GM23338 (cell line): ENCODE measurements at regions not wholly inside any gene's neighbourhood (a gene's known extent, or its start where the extent isn't known, plus 50 kb on each side); places are given as distances from the start of the nearest gene placed in this dataset.

Source experiments
- ATAC-seq: fragments of 200-7000 bp; cut with Tn5 transposase; 3 replicates; pipeline ENCODE4 v1.9.1; 2020
- DNase-seq: peaks from one replicate; pipeline ENCODE4 v3.0.0-alpha.2; 2015; ENCODE audit warnings: low spot score
- H2AFZ ChIP-seq: fragments of 200-600 bp; sonication (generic); 2 replicates; pipeline ENCODE4 v1.8.0; 2016; ENCODE audit warnings: antibody characterized with exemption, mild to moderate bottlenecking, moderate library complexity
- H3F3A ChIP-seq: fragments of 200-600 bp; sonication (generic); replicated peaks from 2 replicates; pipeline ENCODE4 v1.8.0; 2017; ENCODE audit warnings: antibody characterized with exemption, mixed run types, low read depth
- H3K27ac ChIP-seq: fragments of 200-600 bp; sonication (generic); 2 replicates; pipeline ENCODE4 v1.6.1; 2016; ENCODE audit warnings: low read depth
- H3K27me3 ChIP-seq: fragments of 200-600 bp; sonication (generic); 2 replicates; pipeline ENCODE4 v1.8.0; 2016; ENCODE audit warnings: mild to moderate bottlenecking, mixed run types, moderate library complexity; ENCODE audit not compliant: insufficient read depth
- H3K36me3 ChIP-seq: fragments of 200-600 bp; sonication (generic); 2 replicates; pipeline ENCODE4 v1.8.0; 2016; ENCODE audit warnings: mild to moderate bottlenecking; ENCODE audit not compliant: insufficient read depth
- H3K4me1 ChIP-seq: fragments of 200-600 bp; sonication (generic); 2 replicates; pipeline ENCODE4 v1.8.0; 2016; ENCODE audit warnings: mild to moderate bottlenecking, moderate library complexity; ENCODE audit not compliant: insufficient read depth
- H3K4me2 ChIP-seq: fragments of 200-600 bp; sonication (generic); 2 replicates; pipeline ENCODE4 v1.7.1; 2017; ENCODE audit warnings: mixed run types
- H3K4me3 ChIP-seq: fragments of 200-600 bp; sonication (generic); 2 replicates; pipeline ENCODE4 v1.6.1; 2016; ENCODE audit warnings: mixed run types
- H3K79me2 ChIP-seq: fragments of 200-600 bp; sonication (generic); replicated peaks from 2 replicates; pipeline ENCODE4 v1.8.0; 2017; ENCODE audit warnings: mild to moderate bottlenecking; ENCODE audit not compliant: insufficient read depth
- H3K9me2 ChIP-seq: fragments of 200-600 bp; sonication (generic); 2 replicates; pipeline ENCODE4 v1.8.0; 2017; ENCODE audit not compliant: insufficient read depth
- H4K20me1 ChIP-seq: fragments of 200-600 bp; sonication (generic); replicated peaks from 2 replicates; pipeline ENCODE4 v1.8.0; 2017; ENCODE audit warnings: mild to moderate bottlenecking; ENCODE audit not compliant: insufficient read depth
- H3K27ac Mint-ChIP-seq: 2 replicates; pipeline ENCODE4 v1.8.0; 2020; ENCODE audit warnings: inconsistent platforms, mild to moderate bottlenecking, moderate library complexity, mixed read lengths
- H3K27me3 Mint-ChIP-seq: 3 replicates; pipeline ENCODE4 v1.8.0; 2022; ENCODE audit warnings: low read depth, mild to moderate bottlenecking, moderate library complexity, mixed read lengths, inconsistent platforms; ENCODE audit not compliant: insufficient read depth, poor library complexity
- H3K36me3 Mint-ChIP-seq: 3 replicates; pipeline ENCODE4 v1.8.0; 2021; ENCODE audit warnings: low read depth, mild to moderate bottlenecking, inconsistent platforms, moderate library complexity, mixed read lengths
- H3K4me1 Mint-ChIP-seq: 3 replicates; pipeline ENCODE4 v1.8.0; 2020; ENCODE audit warnings: mild to moderate bottlenecking, inconsistent platforms, mixed read lengths
- H3K4me3 Mint-ChIP-seq: 3 replicates; pipeline ENCODE4 v1.8.0; 2021; ENCODE audit warnings: moderate library complexity, mild to moderate bottlenecking, inconsistent platforms, mixed read lengths
- H3K9me3 Mint-ChIP-seq: 3 replicates; pipeline ENCODE4 v1.8.0; 2020; ENCODE audit warnings: moderate library complexity, mild to moderate bottlenecking, inconsistent platforms, mixed read lengths
- CREB1 ChIP-seq: fragments of 250-450 bp; sonication (Bioruptor Pico); IDR thresholded peaks from 2 replicates; pipeline ENCODE4 v1.5.0; 2020; ENCODE audit warnings: low read depth, mild to moderate bottlenecking, moderate library complexity
- JUNB ChIP-seq: IDR thresholded peaks from one replicate; pipeline ENCODE4 v1.6.1; 2016; ENCODE audit warnings: antibody characterized with exemption; ENCODE audit not compliant: unreplicated experiment
- POLR2AphosphoS5 ChIP-seq: IDR thresholded peaks from 2 replicates; pipeline ENCODE4 v1.6.1; 2016; ENCODE audit warnings: antibody characterized with exemption, low read depth
- STAT1 ChIP-seq: IDR thresholded peaks from one replicate; pipeline ENCODE4 v1.6.1; 2016; ENCODE audit warnings: antibody characterized with exemption; ENCODE audit not compliant: unreplicated experiment
- ZNF114 ChIP-seq: fragments of 250-450 bp; sonication (Bioruptor Pico); IDR thresholded peaks from 2 replicates; pipeline ENCODE4 v1.5.0; 2020; ENCODE audit warnings: mild to moderate bottlenecking, moderate library complexity
- TF ChIP-seq, protein P1 (sequence below): IDR thresholded peaks from one replicate; pipeline ENCODE4 v1.6.1; 2018; ENCODE audit warnings: antibody characterized with exemption; ENCODE audit not compliant: unreplicated experiment

- H3K36me3 ChIP-seq, result no peaks in the 10 kb centered on the region
- no peaks in the 10 kb centered on the region for H3F3A ChIP-seq
- no peak overlapping the region for H3K4me3 ChIP-seq
- H3K9me3 Mint-ChIP-seq, result peaks cover 64% of the 10 kb centered on the region
- H3K9me2 ChIP-seq, result no peaks in the 10 kb centered on the region
- H3K4me3 Mint-ChIP-seq, result no peak overlapping the region
- DNase-seq (no peak), ATAC-seq (no peak)
- H3K27ac Mint-ChIP-seq, result no peak overlapping the region
- H4K20me1 ChIP-seq, result no peaks in the 10 kb centered on the region
- H3K4me1 ChIP-seq, result no peaks in the 10 kb centered on the region
- no peaks in the 10 kb centered on the region for H3K79me2 ChIP-seq
- no peak overlapping the region for H3K4me2 ChIP-seq
- no peak overlapping the region for H2AFZ ChIP-seq
- TF ChIP-seq POLR2AphosphoS5 (no peak), JUNB (no peak)
- H3K27me3 Mint-ChIP-seq, result peaks cover 2% of the 10 kb centered on the region
- H3K27ac ChIP-seq, result no peak overlapping the region
- no peaks in the 10 kb centered on the region for H3K27me3 ChIP-seq
- H3K4me1 Mint-ChIP-seq, result no peaks in the 10 kb centered on the region
- H3K36me3 Mint-ChIP-seq, result peaks cover 5% of the 10 kb centered on the region; the same call in 2 of the 3 replicates
These were observed 812.7 kb downstream of the DCDC2C start for GRCh38 chr2:4515871-4516761.

GRCh38 chr2:4518596-4518995 lies 815.2 kb downstream of the DCDC2C start:
- no peaks in the 10 kb centered on the region for H3K9me2 ChIP-seq
- TF ChIP-seq STAT1 (no peak), CREB1 (CRISPR knock-in tag) (no peak), ZNF114 (no peak)
- TF ChIP-seq, protein P1, sequence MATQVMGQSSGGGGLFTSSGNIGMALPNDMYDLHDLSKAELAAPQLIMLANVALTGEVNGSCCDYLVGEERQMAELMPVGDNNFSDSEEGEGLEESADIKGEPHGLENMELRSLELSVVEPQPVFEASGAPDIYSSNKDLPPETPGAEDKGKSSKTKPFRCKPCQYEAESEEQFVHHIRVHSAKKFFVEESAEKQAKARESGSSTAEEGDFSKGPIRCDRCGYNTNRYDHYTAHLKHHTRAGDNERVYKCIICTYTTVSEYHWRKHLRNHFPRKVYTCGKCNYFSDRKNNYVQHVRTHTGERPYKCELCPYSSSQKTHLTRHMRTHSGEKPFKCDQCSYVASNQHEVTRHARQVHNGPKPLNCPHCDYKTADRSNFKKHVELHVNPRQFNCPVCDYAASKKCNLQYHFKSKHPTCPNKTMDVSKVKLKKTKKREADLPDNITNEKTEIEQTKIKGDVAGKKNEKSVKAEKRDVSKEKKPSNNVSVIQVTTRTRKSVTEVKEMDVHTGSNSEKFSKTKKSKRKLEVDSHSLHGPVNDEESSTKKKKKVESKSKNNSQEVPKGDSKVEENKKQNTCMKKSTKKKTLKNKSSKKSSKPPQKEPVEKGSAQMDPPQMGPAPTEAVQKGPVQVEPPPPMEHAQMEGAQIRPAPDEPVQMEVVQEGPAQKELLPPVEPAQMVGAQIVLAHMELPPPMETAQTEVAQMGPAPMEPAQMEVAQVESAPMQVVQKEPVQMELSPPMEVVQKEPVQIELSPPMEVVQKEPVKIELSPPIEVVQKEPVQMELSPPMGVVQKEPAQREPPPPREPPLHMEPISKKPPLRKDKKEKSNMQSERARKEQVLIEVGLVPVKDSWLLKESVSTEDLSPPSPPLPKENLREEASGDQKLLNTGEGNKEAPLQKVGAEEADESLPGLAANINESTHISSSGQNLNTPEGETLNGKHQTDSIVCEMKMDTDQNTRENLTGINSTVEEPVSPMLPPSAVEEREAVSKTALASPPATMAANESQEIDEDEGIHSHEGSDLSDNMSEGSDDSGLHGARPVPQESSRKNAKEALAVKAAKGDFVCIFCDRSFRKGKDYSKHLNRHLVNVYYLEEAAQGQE, result no peak
- no peaks in the 10 kb centered on the region for H3K27me3 ChIP-seq
- no peak overlapping the region for H3K4me2 ChIP-seq
- no peaks in the 10 kb centered on the region for H4K20me1 ChIP-seq
- H3K79me2 ChIP-seq, result no peaks in the 10 kb centered on the region
- peaks cover 67% of the 10 kb centered on the region for H3K9me3 Mint-ChIP-seq
- no peak overlapping the region for H2AFZ ChIP-seq
- peaks cover 5% of the 10 kb centered on the region; the same call in 2 of the 3 replicates for H3K36me3 Mint-ChIP-seq
- H3K4me1 ChIP-seq, result no peaks in the 10 kb centered on the region
- no peaks in the 10 kb centered on the region for H3K36me3 ChIP-seq
- H3K27ac ChIP-seq, result no peak overlapping the region
- peaks cover 3% of the 10 kb centered on the region for H3K27me3 Mint-ChIP-seq
- no peak for ATAC-seq
- no peaks in the 10 kb centered on the region for H3K4me1 Mint-ChIP-seq
- no peak for DNase-seq
- no peaks in the 10 kb centered on the region for H3F3A ChIP-seq
- H3K27ac Mint-ChIP-seq, result no peak overlapping the region
- no peak overlapping the region for H3K4me3 Mint-ChIP-seq
- H3K4me3 ChIP-seq, result no peak overlapping the region
